Neural cell (in vitro differentiated cells): ENCODE measurements at regions not wholly inside any gene's neighbourhood (a gene's known extent, or its start where the extent isn't known, plus 50 kb on each side); places are given as distances from the start of the nearest gene placed in this dataset.

ENCODE experiments used
- H2AFZ ChIP-seq: fragments of 200-600, 300-800 bp; sonication (generic), shearing (Covaris generic); 2 replicates; pipeline ENCODE4 v1.6.0; 2014; ENCODE audit warnings: low read depth, mild to moderate bottlenecking, antibody characterized with exemption, low read length, moderate library complexity
- H3F3A ChIP-seq: fragments of 200-600 bp; shearing (Covaris generic); 2 replicates; pipeline ENCODE4 v1.6.1; 2016; ENCODE audit warnings: mild to moderate bottlenecking, moderate library complexity, mixed read lengths, antibody characterized with exemption, low read length; ENCODE audit not compliant: insufficient read depth, poor library complexity, severe bottlenecking
- H3K27ac ChIP-seq: fragments of 200-600, 300-800 bp; sonication (generic), shearing (Covaris generic); 2 replicates; pipeline ENCODE4 v1.5.1; 2014; ENCODE audit warnings: mild to moderate bottlenecking, low read length, moderate library complexity
- H3K27me3 ChIP-seq: fragments of 300-800, 200-600 bp; sonication (generic), shearing (Covaris generic); 2 replicates; pipeline ENCODE4 v1.6.0; 2014; ENCODE audit warnings: mild to moderate bottlenecking, low read depth, low read length, moderate library complexity; ENCODE audit not compliant: insufficient read depth
- H3K36me3 ChIP-seq: fragments of 300-800, 200-600 bp; sonication (generic), shearing (Covaris generic); 2 replicates; pipeline ENCODE4 v1.5.1; 2014; ENCODE audit warnings: mild to moderate bottlenecking, antibody characterized with exemption, low read length, moderate library complexity; ENCODE audit not compliant: insufficient read depth
- H3K4me2 ChIP-seq: fragments of 300-800, 200-600 bp; sonication (generic), shearing (Covaris generic); 2 replicates; pipeline ENCODE4 v1.6.0; 2014; ENCODE audit warnings: mild to moderate bottlenecking, low read length
- H3K4me3 ChIP-seq: fragments of 300-800, 200-600 bp; sonication (generic), shearing (Covaris generic); 2 replicates; pipeline ENCODE4 v1.5.1; 2014; ENCODE audit warnings: mild to moderate bottlenecking, low read length, moderate library complexity
- H3K79me2 ChIP-seq: fragments of 200-600 bp; shearing (Covaris generic); replicated peaks from 2 replicates; pipeline ENCODE4 v1.6.0; 2014; ENCODE audit warnings: mild to moderate bottlenecking, low read length, moderate library complexity; ENCODE audit not compliant: insufficient read depth
- H3K9ac ChIP-seq: fragments of 300-800, 200-600 bp; sonication (generic), shearing (Covaris generic); 2 replicates; pipeline ENCODE4 v1.6.1; 2016; ENCODE audit warnings: mild to moderate bottlenecking, low read length, mixed read lengths
- H3K9me2 ChIP-seq: fragments of 200-600 bp; shearing (Covaris generic); 2 replicates; pipeline ENCODE4 v1.6.1; 2016; ENCODE audit warnings: mild to moderate bottlenecking, low read length, mixed read lengths; ENCODE audit not compliant: insufficient read depth
- H3K9me3 ChIP-seq: fragments of 200-600, 300-800 bp; sonication (generic), shearing (Covaris generic); 2 replicates; pipeline ENCODE4 v1.6.1; 2016; ENCODE audit warnings: mild to moderate bottlenecking, mixed run types, low read length, moderate library complexity, mixed read lengths
- H4K20me1 ChIP-seq: fragments of 200-600 bp; shearing (Covaris generic); 2 replicates; pipeline ENCODE4 v1.6.1; 2016; ENCODE audit warnings: mild to moderate bottlenecking, mixed run types; ENCODE audit not compliant: insufficient read depth
- EP300 ChIP-seq: fragments of 450-650 bp; conservative IDR thresholded peaks from 2 replicates; pipeline ENCODE4 v1.6.1; 2014; ENCODE audit warnings: antibody characterized with exemption, mild to moderate bottlenecking, moderate library complexity; ENCODE audit not compliant: poor library complexity, severe bottlenecking
- EZH2 ChIP-seq: fragments of 200-600, 300-800 bp; shearing (Covaris generic), sonication (generic); IDR thresholded peaks from 2 replicates; pipeline ENCODE4 v1.6.1; 2014; ENCODE audit warnings: antibody characterized with exemption, low read length, borderline replicate concordance, mild to moderate bottlenecking; ENCODE audit not compliant: insufficient read depth, poor library complexity, severe bottlenecking
- MXI1 ChIP-seq: fragments of 450-650 bp; conservative IDR thresholded peaks from 2 replicates; pipeline ENCODE4 v1.6.1; 2014; ENCODE audit warnings: antibody characterized with exemption, mild to moderate bottlenecking; ENCODE audit not compliant: poor library complexity, severe bottlenecking
- POLR2AphosphoS5 ChIP-seq: IDR thresholded peaks from 2 replicates; pipeline ENCODE4 v1.6.1; 2012
- RAD21 ChIP-seq: fragments of 450-650 bp; conservative IDR thresholded peaks from 2 replicates; pipeline ENCODE4 v1.6.1; 2014; ENCODE audit warnings: antibody characterized with exemption, mild to moderate bottlenecking, moderate library complexity
- SMC3 ChIP-seq: fragments of 450-650 bp; conservative IDR thresholded peaks from 2 replicates; pipeline ENCODE4 v1.6.1; 2014; ENCODE audit warnings: antibody characterized with exemption, mild to moderate bottlenecking, moderate library complexity; ENCODE audit not compliant: poor library complexity
- TAF1 ChIP-seq: IDR thresholded peaks from 2 replicates; pipeline ENCODE4 v1.6.1; 2012; ENCODE audit warnings: low read depth
- TF ChIP-seq, protein P1 (sequence below): fragments of 450-650 bp; IDR thresholded peaks from 2 replicates; pipeline ENCODE4 v1.5.1; 2014; ENCODE audit warnings: antibody characterized with exemption, mild to moderate bottlenecking, moderate library complexity; ENCODE audit not compliant: poor library complexity, severe bottlenecking
- TF ChIP-seq, protein P2 (sequence below): IDR thresholded peaks from 2 replicates; pipeline ENCODE4 v1.6.1; 2012; ENCODE audit warnings: borderline replicate concordance

- Histone ChIP-seq H3K79me2 (no peaks in the 10 kb centered on the region), H3K27ac (no peak overlapping the region), H3K4me2 (no peak overlapping the region), H3K9ac (no peak overlapping the region), H3K4me3 (no peak overlapping the region), H3K36me3 (no peaks in the 10 kb centered on the region), H3K9me3 (no peaks in the 10 kb centered on the region), H2AFZ (no peak overlapping the region), H4K20me1 (no peaks in the 10 kb centered on the region), H3F3A (no peaks in the 10 kb centered on the region), H3K27me3 (no peaks in the 10 kb centered on the region), H3K9me2 (no peaks in the 10 kb centered on the region)
- TF ChIP-seq TAF1 (no peak), SMC3 (no peak), EP300 (no peak), POLR2AphosphoS5 (no peak)
These were observed 1670.6 kb upstream of the PCDH20 start for GRCh38 chr13:63086286-63086685.

DNA sequence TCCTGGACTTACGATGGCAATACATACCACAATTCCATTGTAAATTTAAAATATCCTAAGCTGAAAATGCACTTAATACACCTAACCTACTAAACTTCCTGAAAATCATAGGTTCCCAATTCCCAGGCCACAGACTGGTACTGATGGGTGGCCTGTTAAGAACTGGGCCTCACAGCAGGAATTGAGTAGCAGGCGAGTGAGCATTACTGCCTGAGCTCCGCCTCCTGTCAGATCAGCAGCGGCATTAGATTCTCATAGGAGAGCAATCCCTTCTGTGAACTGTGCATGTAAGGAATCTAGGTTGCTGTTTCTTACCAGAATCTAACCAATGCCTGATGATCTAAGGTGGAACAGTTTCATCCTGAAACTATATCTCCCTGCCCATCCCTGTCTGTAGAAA lies 1670.2 kb upstream of the PCDH20 start:
- H3K4me3 ChIP-seq: no peak overlapping the region
- no peaks in the 10 kb centered on the region for H4K20me1 ChIP-seq
- no peaks in the 10 kb centered on the region for H3K36me3 ChIP-seq
- no peak overlapping the region for H3K4me2 ChIP-seq
- no peak overlapping the region for H3K27ac ChIP-seq
- H3K9me2 ChIP-seq: no peaks in the 10 kb centered on the region
- H3F3A ChIP-seq: no peaks in the 10 kb centered on the region
- no peak for TF ChIP-seq MXI1
- no peak for TF ChIP-seq POLR2AphosphoS5
- TF ChIP-seq, protein P1, sequence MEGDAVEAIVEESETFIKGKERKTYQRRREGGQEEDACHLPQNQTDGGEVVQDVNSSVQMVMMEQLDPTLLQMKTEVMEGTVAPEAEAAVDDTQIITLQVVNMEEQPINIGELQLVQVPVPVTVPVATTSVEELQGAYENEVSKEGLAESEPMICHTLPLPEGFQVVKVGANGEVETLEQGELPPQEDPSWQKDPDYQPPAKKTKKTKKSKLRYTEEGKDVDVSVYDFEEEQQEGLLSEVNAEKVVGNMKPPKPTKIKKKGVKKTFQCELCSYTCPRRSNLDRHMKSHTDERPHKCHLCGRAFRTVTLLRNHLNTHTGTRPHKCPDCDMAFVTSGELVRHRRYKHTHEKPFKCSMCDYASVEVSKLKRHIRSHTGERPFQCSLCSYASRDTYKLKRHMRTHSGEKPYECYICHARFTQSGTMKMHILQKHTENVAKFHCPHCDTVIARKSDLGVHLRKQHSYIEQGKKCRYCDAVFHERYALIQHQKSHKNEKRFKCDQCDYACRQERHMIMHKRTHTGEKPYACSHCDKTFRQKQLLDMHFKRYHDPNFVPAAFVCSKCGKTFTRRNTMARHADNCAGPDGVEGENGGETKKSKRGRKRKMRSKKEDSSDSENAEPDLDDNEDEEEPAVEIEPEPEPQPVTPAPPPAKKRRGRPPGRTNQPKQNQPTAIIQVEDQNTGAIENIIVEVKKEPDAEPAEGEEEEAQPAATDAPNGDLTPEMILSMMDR: no peak
- TF ChIP-seq EP300: no peak
- TF ChIP-seq, protein P2, sequence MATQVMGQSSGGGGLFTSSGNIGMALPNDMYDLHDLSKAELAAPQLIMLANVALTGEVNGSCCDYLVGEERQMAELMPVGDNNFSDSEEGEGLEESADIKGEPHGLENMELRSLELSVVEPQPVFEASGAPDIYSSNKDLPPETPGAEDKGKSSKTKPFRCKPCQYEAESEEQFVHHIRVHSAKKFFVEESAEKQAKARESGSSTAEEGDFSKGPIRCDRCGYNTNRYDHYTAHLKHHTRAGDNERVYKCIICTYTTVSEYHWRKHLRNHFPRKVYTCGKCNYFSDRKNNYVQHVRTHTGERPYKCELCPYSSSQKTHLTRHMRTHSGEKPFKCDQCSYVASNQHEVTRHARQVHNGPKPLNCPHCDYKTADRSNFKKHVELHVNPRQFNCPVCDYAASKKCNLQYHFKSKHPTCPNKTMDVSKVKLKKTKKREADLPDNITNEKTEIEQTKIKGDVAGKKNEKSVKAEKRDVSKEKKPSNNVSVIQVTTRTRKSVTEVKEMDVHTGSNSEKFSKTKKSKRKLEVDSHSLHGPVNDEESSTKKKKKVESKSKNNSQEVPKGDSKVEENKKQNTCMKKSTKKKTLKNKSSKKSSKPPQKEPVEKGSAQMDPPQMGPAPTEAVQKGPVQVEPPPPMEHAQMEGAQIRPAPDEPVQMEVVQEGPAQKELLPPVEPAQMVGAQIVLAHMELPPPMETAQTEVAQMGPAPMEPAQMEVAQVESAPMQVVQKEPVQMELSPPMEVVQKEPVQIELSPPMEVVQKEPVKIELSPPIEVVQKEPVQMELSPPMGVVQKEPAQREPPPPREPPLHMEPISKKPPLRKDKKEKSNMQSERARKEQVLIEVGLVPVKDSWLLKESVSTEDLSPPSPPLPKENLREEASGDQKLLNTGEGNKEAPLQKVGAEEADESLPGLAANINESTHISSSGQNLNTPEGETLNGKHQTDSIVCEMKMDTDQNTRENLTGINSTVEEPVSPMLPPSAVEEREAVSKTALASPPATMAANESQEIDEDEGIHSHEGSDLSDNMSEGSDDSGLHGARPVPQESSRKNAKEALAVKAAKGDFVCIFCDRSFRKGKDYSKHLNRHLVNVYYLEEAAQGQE: no peak
- TF ChIP-seq TAF1: no peak
- no peak for TF ChIP-seq SMC3
- TF ChIP-seq RAD21: no peak
- no peak for TF ChIP-seq EZH2
- H3K9ac ChIP-seq: no peak overlapping the region
- no peaks in the 10 kb centered on the region for H3K27me3 ChIP-seq
- no peaks in the 10 kb centered on the region for H3K9me3 ChIP-seq
- H2AFZ ChIP-seq: no peak overlapping the region
- no peaks in the 10 kb centered on the region for H3K79me2 ChIP-seq
